DND-41 (cell line): ENCODE measurements at regions not wholly inside any gene's neighbourhood (a gene's known extent, or its start where the extent isn't known, plus 50 kb on each side); places are given as distances from the start of the nearest gene placed in this dataset.

Source experiments
- ATAC-seq: fragments of 200-7000 bp; cut with Tn5 transposase; 3 replicates; pipeline ENCODE4 v1.9.1; 2021; ENCODE audit warnings: low read depth; ENCODE audit not compliant: insufficient read depth
- DNase-seq: peaks from one replicate; pipeline ENCODE4 v3.0.0-alpha.2; 2020
- H2AFZ ChIP-seq: 2 replicates; pipeline ENCODE4 v1.6.0; 2012; ENCODE audit warnings: low read depth, low read length
- H3K27ac ChIP-seq: 2 replicates; pipeline ENCODE4 v1.5.1; 2012; ENCODE audit warnings: low read length, inconsistent platforms
- H3K27me3 ChIP-seq: fragments of 200-600 bp; sonication (generic); 2 replicates; pipeline ENCODE4 v1.6.0; 2012; ENCODE audit warnings: low read length, mild to moderate bottlenecking, inconsistent platforms; ENCODE audit not compliant: insufficient read depth, poor library complexity
- H3K36me3 ChIP-seq: 2 replicates; pipeline ENCODE4 v1.5.1; 2012; ENCODE audit warnings: low read length, inconsistent platforms; ENCODE audit not compliant: insufficient read depth
- H3K4me1 ChIP-seq: 2 replicates; pipeline ENCODE4 v1.5.1; 2012; ENCODE audit warnings: mild to moderate bottlenecking, low read length; ENCODE audit not compliant: insufficient read depth
- H3K4me2 ChIP-seq: 2 replicates; pipeline ENCODE4 v1.6.0; 2012; ENCODE audit warnings: mild to moderate bottlenecking, moderate library complexity, low read length, inconsistent platforms; ENCODE audit not compliant: insufficient read depth
- H3K4me3 ChIP-seq, 2 experiments: fragments of 200-600 bp in 1 of 2; shearing (Covaris generic) in 1 of 2; 2 replicates each; pipeline ENCODE4 v1.5.1; 2012 to 2016; ENCODE audit warnings: inconsistent platforms in 2 of 2, low read length in 2 of 2, mild to moderate bottlenecking in 2 of 2, low read depth in 1 of 2, moderate library complexity in 1 of 2
- H3K79me2 ChIP-seq: 2 replicates; pipeline ENCODE4 v1.6.0; 2012; ENCODE audit warnings: low read length, inconsistent platforms; ENCODE audit not compliant: insufficient read depth
- H3K9ac ChIP-seq: 2 replicates; pipeline ENCODE4 v1.6.0; 2012; ENCODE audit warnings: low read depth, mild to moderate bottlenecking, inconsistent platforms, low read length, moderate library complexity
- H3K9me3 ChIP-seq: 2 replicates; pipeline ENCODE4 v1.5.1; 2012; ENCODE audit warnings: low read length, moderate library complexity, mild to moderate bottlenecking, inconsistent platforms; ENCODE audit not compliant: insufficient read depth, severe bottlenecking
- H4K20me1 ChIP-seq: 2 replicates; pipeline ENCODE4 v1.6.0; 2012; ENCODE audit warnings: low read length; ENCODE audit not compliant: insufficient read depth
- CTCF ChIP-seq: IDR thresholded peaks from 2 replicates; pipeline ENCODE4 v1.5.1; 2012; ENCODE audit warnings: borderline replicate concordance, low read length, moderate library complexity, mild to moderate bottlenecking; ENCODE audit not compliant: poor library complexity, severe bottlenecking; ENCODE audit errors: extremely low read depth
- EZH2 ChIP-seq: IDR thresholded peaks from 3 replicates; pipeline ENCODE4 v1.6.1; 2012; ENCODE audit warnings: borderline replicate concordance, low read depth, mild to moderate bottlenecking, moderate library complexity, low read length, inconsistent platforms; ENCODE audit not compliant: severe bottlenecking

- Histone ChIP-seq H3K27me3 (peaks cover 12% of the 10 kb centered on the region), H3K4me2 (peak overlapping the region; percentile 20; the same call in 1 of the 2 replicates), H4K20me1 (no peaks in the 10 kb centered on the region), H3K79me2 (no peaks in the 10 kb centered on the region), H3K36me3 (no peaks in the 10 kb centered on the region), H3K9me3 (no peaks in the 10 kb centered on the region), H3K4me1 (peaks cover 11% of the 10 kb centered on the region), H3K9ac (no peak overlapping the region), H2AFZ (no peak overlapping the region), H3K27ac (no peak overlapping the region), H3K4me3 (no peak overlapping the region)
- TF ChIP-seq CTCF (no peak), EZH2 (no peak)
- peak; percentile 94 for ATAC-seq
- peak; percentile 26 for DNase-seq
These were observed 73.0 kb upstream of the OPRM1 start for GRCh38 chr6:153966001-153966400.

GRCh38 chr6:153963352-153963751 lies 75.7 kb upstream of the OPRM1 start:
- no peaks in the 10 kb centered on the region for H3K79me2 ChIP-seq
- no peak overlapping the region for H3K27ac ChIP-seq
- H3K27me3 ChIP-seq, result peaks cover 21% of the 10 kb centered on the region
- H2AFZ ChIP-seq, result no peak overlapping the region
- H3K4me3 ChIP-seq, result no peak overlapping the region
- H3K4me1 ChIP-seq, result peaks cover 11% of the 10 kb centered on the region
- ATAC-seq, result no peak
- H3K36me3 ChIP-seq, result no peaks in the 10 kb centered on the region
- H3K9me3 ChIP-seq, result no peaks in the 10 kb centered on the region
- H3K4me2 ChIP-seq, result no peak overlapping the region
- no peaks in the 10 kb centered on the region for H4K20me1 ChIP-seq
- H3K9ac ChIP-seq, result no peak overlapping the region
- DNase-seq, result no peak
- TF ChIP-seq CTCF (peak; percentile 2), EZH2 (no peak)

GRCh38 chr6:153962555-153962954 lies 76.5 kb upstream of the OPRM1 start:
- H3K9me3 ChIP-seq, result no peaks in the 10 kb centered on the region
- peaks cover 20% of the 10 kb centered on the region for H3K27me3 ChIP-seq
- H3K9ac ChIP-seq, result no peak overlapping the region
- H3K27ac ChIP-seq, result no peak overlapping the region
- DNase-seq, result no peak
- H2AFZ ChIP-seq, result no peak overlapping the region
- H3K36me3 ChIP-seq, result no peaks in the 10 kb centered on the region
- TF ChIP-seq EZH2 (no peak), CTCF (no peak)
- no peak for ATAC-seq
- no peak overlapping the region for H3K4me3 ChIP-seq
- H3K79me2 ChIP-seq, result no peaks in the 10 kb centered on the region
- no peak overlapping the region for H3K4me2 ChIP-seq
- peaks cover 11% of the 10 kb centered on the region for H3K4me1 ChIP-seq
- H4K20me1 ChIP-seq, result no peaks in the 10 kb centered on the region

GRCh38 chr6:153960741-153961140 lies 78.3 kb upstream of the OPRM1 start:
- Histone ChIP-seq H3K27me3 (peaks cover 14% of the 10 kb centered on the region), H3K36me3 (no peaks in the 10 kb centered on the region), H3K4me1 (peaks cover 5% of the 10 kb centered on the region), H3K4me3 (no peak overlapping the region), H3K27ac (no peak overlapping the region), H3K9me3 (no peaks in the 10 kb centered on the region), H3K9ac (no peak overlapping the region), H3K4me2 (no peak overlapping the region), H3K79me2 (no peaks in the 10 kb centered on the region), H4K20me1 (no peaks in the 10 kb centered on the region), H2AFZ (no peak overlapping the region)
- TF ChIP-seq EZH2, result no peak
- TF ChIP-seq CTCF, result no peak
- no peak for DNase-seq
- ATAC-seq, result no peak
